GM19397 (cell line): ENCODE measurements at regions not wholly inside any gene's neighbourhood (a gene's known extent, or its start where the extent isn't known, plus 50 kb on each side); places are given as distances from the start of the nearest gene placed in this dataset.

Experiments used
- ATAC-seq: cut with Tn5 transposase; IDR thresholded peaks from one replicate; pipeline ENCODE4 v1.9.1; 2021; ENCODE audit warnings: mild to moderate bottlenecking, moderate library complexity; ENCODE audit not compliant: unreplicated experiment

DNA sequence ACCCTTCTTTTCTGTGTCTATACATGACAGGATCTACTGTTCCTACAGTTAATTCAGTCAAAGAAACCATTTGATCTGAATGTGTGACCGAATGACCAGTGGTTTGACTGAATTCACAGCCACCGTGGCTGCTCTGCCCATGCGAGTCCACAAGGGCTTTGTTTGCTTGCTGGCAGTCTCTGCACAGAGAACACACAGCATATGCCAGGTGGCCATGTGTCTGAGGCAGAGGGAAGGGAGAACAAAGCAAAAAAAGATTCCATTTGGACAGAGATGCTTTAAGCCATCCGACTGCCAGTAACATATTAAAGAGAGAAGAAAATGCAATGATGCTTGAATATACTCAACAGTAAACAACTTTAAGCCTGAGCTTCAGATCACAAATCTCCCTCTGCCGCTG is 737.8 kb upstream of the CXADR start:
- no peak for ATAC-seq

- ATAC-seq = no peak
These were observed 735.7 kb upstream of the CXADR start for GRCh38 chr21:16777041-16777720.

DNA sequence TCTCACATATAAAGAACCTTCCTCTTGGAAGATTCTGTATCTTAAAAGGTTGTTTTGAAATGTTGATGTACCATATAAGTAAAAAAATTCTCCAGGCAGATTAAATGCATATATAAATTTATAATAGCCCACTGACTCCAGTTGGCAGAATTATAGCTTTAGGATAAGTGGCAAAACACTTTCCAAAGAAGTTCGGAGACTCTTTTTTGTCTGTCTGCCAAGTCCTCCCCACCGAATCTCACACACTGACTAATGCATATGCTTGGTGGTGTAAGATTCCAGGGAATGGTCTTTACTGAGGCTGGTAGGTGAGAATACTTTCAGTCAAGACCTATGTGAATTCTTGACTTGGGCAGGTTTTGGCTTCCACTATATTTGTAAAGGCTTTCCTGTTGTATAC is 724.3 kb upstream of the CXADR start:
- no peak for ATAC-seq

GRCh38 chr21:16789636-16790035 is 723.2 kb upstream of the CXADR start:
- ATAC-seq = no peak

- ATAC-seq = no peak
These were observed 720.7 kb upstream of the CXADR start for GRCh38 chr21:16792101-16792500.

DNA sequence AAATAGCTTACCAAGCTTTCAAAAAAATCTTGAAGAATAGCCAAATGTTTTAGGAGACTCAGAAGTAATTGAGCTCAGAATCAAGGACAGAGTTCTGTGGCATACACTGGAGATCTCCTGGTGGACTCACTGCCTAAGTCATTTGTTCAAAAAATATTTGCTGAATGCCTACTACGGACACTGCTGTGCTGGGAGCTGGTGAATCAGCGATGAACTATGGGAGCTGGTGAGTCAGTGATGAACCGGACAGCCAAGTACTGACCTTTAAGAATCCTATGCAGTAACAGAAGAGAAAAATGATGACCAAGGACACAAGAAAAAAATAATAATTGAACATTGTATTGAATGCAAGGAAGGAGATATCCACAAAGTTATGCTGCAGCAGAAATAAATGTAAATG is 717.9 kb upstream of the CXADR start:
- ATAC-seq = no peak

GRCh38 chr21:16796776-16797175 is 716.1 kb upstream of the CXADR start:
- no peak for ATAC-seq

- ATAC-seq = no peak
These were observed 715.3 kb upstream of the CXADR start for GRCh38 chr21:16797540-16797939.

DNA sequence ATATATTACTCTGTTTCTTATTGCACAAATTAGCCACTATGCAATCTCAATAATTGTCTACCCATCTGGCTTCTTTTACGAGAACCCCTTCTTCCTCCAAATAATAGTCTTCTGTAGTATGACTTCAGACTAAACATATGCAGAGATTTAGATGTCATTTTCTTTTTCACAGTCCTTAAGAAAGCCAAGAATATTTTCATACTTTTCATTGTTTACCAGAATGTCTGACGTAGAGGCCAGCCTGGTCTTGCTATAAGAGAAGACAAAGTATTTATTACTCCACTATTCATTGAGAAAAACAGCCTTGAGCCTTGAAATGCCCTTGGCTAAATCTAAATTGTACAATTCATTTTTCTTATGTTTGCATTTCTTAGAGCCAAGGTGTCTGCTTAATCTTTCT is 714.9 kb upstream of the CXADR start:
- no peak for ATAC-seq

DNA sequence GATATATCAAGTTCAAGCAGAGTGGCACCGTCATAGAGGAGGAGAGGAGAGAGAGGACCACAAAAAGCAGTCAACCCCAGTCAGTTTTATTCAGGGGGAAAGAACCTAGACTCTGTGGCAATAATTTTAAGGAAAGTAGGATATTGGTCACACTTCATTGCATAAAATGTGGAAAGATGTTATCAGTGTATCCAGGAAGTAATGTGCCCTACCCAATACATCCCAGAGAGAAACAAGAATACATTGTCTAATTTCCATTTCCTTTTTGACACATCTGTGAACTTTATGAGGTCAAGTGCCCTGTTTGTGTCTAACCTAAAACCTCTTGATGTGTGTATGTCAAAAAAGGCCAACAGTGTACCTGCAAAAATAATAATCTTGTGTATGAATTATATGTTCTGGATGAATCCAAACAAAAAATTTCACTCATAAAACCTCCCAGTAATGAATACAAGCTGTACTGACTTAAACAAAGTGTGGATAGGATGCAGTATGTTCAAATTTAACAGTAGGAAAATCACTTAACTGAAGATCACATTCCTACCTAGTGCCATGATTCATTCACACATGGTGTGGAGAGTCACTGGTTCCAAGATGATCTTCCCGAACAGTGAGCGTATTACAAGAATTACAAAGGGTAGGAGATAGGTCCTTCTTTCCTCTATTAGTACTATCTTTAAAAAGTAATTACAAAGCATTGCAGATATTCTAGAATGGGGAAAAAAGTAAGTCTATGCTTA is 712.1 kb upstream of the CXADR start:
- ATAC-seq = no peak

DNA sequence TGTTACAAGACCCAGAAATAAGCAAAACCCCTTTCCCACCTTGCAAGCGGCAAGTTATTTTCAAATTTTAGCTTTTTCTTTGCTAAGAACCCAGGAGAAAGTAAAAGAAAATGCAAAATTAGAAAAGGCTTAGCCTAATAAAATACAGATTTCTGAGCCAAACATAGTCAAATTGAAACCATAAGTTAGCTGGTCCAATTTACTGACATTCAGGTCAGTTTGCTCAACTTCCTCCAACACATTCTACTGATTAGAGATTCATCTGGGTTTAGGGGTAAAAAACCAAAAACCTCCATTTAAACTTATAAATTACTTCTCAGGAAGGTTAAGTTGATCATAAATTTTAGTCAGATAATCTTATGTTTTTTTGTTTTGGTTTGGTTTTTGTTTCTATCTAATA is 701.8 kb upstream of the CXADR start:
- no peak for ATAC-seq

GRCh38 chr21:16811970-16812369 is 700.9 kb upstream of the CXADR start:
- ATAC-seq = no peak

DNA sequence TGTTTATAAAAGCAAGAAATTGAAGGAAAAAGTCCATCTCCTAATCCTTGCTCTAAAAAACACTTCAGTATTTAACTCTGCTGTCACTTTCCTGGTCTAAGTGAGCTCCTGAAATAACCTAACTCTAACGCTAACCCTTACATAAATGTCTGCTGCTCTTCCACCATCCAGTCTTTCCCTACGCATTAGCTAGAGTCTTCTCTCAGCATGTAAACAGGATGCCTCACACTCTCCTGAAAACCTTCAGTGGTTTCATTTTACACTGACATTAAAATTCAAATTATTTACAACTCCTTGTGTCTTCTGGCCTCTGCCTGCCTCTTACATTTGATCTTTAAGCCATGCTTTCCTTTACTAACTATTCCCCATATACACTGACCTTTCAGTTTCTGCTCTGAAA is 697.6 kb upstream of the CXADR start:
- no peak for ATAC-seq

DNA sequence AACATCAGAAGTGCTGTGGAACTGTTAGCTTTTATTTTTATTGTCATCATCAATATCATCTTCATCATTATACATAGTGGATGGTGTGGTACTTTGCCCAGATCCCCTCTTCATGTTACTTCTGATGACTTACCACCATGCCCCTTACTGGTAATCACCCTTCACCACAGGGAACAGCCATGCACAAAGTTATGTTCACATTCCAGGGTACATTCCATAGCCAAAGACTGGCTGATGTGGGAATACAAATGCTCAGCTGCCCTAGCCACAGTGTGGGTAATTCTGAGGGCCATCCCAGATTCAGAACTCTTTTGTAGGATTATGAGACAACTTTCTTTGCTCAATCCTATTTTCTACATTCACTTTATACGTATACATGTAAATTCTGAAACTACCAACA is 691.3 kb upstream of the CXADR start:
- no peak for ATAC-seq

DNA sequence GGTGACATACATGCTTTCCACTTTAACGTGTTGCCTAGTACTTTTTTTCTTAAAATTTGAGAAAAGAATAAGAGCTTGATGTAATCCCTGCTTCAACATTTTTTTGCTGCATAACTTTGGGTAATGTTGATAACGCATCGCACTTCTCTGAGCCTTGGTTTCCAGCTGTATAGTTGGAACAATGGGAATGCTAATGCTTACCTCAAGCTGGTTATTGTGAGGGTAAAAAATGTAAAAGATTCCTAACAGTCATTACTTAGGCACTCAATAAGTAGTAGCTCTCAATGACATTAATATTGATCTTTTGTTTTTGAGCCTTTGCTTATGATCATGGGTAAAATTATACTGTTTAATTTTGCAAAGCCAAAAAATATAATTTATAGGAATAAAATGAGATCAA is 683.3 kb upstream of the CXADR start:
- ATAC-seq = no peak

GRCh38 chr21:16832791-16833190 is 680.1 kb upstream of the CXADR start:
- no peak for ATAC-seq

DNA sequence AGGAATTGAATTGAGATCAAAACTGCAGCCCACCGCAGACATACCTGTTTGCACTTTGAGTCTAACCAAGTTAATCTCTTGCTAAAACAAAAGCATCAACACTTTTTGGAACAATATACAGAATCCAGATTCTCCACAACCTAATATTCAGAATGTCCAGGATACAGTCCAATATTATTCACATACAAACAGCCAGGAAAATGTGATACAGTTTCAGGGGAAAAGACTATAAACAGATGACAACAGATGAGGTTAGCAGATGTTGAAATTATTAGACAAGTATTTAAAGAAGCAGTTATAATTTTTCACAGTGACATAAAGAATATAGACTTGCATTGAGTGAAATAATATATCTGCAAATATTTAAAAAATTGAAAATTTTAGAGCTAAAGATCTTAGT is 678.1 kb upstream of the CXADR start:
- no peak for ATAC-seq

DNA sequence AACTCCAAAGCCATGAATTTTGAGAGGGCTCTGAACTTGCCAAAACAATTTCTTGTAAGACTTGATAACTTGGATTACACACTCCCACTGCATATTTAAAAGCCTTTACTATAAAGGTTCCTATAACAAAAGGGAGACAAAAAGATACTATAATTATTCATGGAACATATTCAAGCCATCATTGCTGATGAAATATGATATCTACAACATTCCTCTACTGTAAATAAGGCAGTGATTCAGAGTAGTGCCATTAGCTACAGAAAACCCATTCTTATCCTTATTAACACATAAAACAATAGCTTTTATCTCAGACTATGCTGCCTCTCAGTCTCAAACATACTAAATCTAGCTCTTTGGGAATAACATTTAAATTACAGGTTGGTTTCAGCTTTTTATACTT is 675.5 kb upstream of the CXADR start:
- ATAC-seq = no peak

DNA sequence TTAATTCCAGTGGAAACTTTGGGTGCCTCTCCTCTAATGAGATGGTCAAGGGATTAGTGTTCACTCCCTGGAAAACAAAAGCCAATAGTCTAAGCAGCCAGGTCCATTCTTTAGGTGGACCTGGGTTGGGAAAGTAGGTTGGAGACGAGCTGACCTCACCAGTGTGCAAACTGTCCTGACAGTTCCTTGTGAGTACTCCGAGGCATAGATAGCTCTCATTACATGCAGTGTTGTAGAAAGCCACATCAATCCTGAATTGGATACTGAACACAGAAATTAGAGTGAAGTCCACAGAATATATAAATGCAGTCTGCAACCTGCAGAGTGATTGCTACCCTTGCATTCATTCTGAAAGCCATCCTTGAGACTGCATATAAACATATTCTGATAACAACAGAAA is 675.1 kb upstream of the CXADR start:
- ATAC-seq = no peak

DNA sequence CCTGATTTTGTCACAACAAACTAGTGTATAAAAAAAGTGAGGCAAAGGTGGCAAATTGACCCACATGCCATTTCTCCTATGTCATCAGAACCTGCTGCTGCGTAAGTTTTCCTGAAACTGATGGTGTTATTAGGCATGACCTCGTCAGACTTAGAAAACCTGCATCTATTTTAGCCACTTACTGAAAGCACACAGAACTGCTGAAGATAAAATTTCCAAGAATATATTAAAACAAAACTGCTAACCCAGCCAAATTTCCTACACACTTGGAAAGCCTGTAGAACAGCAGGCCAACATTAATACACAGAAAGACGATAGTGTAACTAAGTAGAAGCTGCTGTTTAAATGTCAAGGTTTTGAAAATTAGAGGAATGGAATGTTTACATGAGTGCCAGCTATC is 674.5 kb upstream of the CXADR start:
- ATAC-seq = no peak

DNA sequence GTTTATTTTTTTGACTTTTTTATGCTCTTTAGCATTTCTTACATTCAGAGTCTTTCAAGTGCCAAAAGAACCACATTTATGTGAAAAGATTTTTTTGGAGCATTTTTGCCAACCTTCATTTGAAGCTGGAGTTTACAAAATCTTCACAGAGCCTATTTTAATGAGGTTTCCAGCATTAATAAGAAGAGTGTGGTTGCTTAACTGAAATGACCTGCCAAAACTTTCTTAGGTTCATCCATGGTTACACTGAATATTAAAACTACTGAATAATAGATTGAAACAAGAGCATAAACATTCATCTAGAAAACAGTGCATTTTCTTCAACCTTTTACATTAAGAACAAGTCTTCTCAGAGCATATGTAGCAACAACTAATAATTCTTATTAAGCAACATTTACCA is 672.3 kb upstream of the CXADR start:
- no peak for ATAC-seq

- no peak for ATAC-seq
These were observed 670.7 kb upstream of the CXADR start for GRCh38 chr21:16841975-16842695.
